ENCODE measurements at regions not wholly inside any gene's neighbourhood (a gene's known extent, or its start where the extent isn't known, plus 50 kb on each side); places are given as distances from the start of the nearest gene placed in this dataset.

GRCh38 chr18:38706373-38706772 is 1140.8 kb upstream of the CELF4 start:
- Histone ChIP-seq H3K27ac (no peak overlapping the region), H3K79me2 (ENCODE audit: insufficient read depth, low read depth) (no peaks in the 10 kb centered on the region), H4K20me1 (ENCODE audit: insufficient read depth) (no peaks in the 10 kb centered on the region), H2AFZ (ENCODE audit: low read depth) (no peak overlapping the region), H3K4me1 (ENCODE audit: low read depth, poor library complexity, severe bottlenecking) (no peaks in the 10 kb centered on the region), H3K4me3 (IDR thresholded peaks at IDR 0.05; ENCODE audit: insufficient read depth, low read depth, low read length) (no peak overlapping the region), H3K36me3 (ENCODE audit: insufficient read depth) (no peaks in the 10 kb centered on the region), H3K9ac (no peak overlapping the region), H3K27me3 (ENCODE audit: insufficient read depth, low read depth) (no peaks in the 10 kb centered on the region), H3K4me2 (no peak overlapping the region)
- no peak for TF ChIP-seq CTCF (conservative IDR thresholded peaks at IDR 0.05; ENCODE audit: low read depth, low read length)

GRCh38 chr18:38698088-38698487 is 1132.5 kb upstream of the CELF4 start:
- Histone ChIP-seq H3K4me1 (ENCODE audit: low read depth, poor library complexity, severe bottlenecking) (no peaks in the 10 kb centered on the region), H3K36me3 (ENCODE audit: insufficient read depth) (no peaks in the 10 kb centered on the region), H3K27me3 (ENCODE audit: insufficient read depth, low read depth) (no peaks in the 10 kb centered on the region), H3K9ac (no peak overlapping the region), H3K79me2 (ENCODE audit: insufficient read depth, low read depth) (no peaks in the 10 kb centered on the region), H3K4me2 (no peak overlapping the region), H2AFZ (ENCODE audit: low read depth) (no peak overlapping the region), H4K20me1 (ENCODE audit: insufficient read depth) (no peaks in the 10 kb centered on the region), H3K27ac (no peak overlapping the region), H3K4me3 (IDR thresholded peaks at IDR 0.05; ENCODE audit: insufficient read depth, low read depth, low read length) (no peak overlapping the region)
- no peak for TF ChIP-seq CTCF (conservative IDR thresholded peaks at IDR 0.05; ENCODE audit: low read depth, low read length)

- Histone ChIP-seq H3K4me3 (IDR thresholded peaks at IDR 0.05; ENCODE audit: insufficient read depth, low read depth, low read length) (no peak overlapping the region), H3K9ac (no peak overlapping the region), H3K27ac (no peak overlapping the region), H3K36me3 (ENCODE audit: insufficient read depth) (no peaks in the 10 kb centered on the region), H4K20me1 (ENCODE audit: insufficient read depth) (no peaks in the 10 kb centered on the region), H3K4me2 (no peak overlapping the region), H3K79me2 (ENCODE audit: insufficient read depth, low read depth) (no peaks in the 10 kb centered on the region), H3K27me3 (ENCODE audit: insufficient read depth, low read depth) (no peaks in the 10 kb centered on the region), H3K4me1 (ENCODE audit: low read depth, poor library complexity, severe bottlenecking) (no peaks in the 10 kb centered on the region), H2AFZ (ENCODE audit: low read depth) (no peak overlapping the region)
- TF ChIP-seq CTCF (conservative IDR thresholded peaks at IDR 0.05; ENCODE audit: low read depth, low read length), result no peak
Measured at GRCh38 chr18:38695559-38696280, 1130.1 kb upstream of the CELF4 start.

GRCh38 chr18:38693104-38693503 is 1127.5 kb upstream of the CELF4 start:
- no peak for TF ChIP-seq CTCF (conservative IDR thresholded peaks at IDR 0.05; ENCODE audit: low read depth, low read length)
- Histone ChIP-seq H4K20me1 (ENCODE audit: insufficient read depth) (no peaks in the 10 kb centered on the region), H2AFZ (ENCODE audit: low read depth) (no peak overlapping the region), H3K27me3 (ENCODE audit: insufficient read depth, low read depth) (no peaks in the 10 kb centered on the region), H3K79me2 (ENCODE audit: insufficient read depth, low read depth) (no peaks in the 10 kb centered on the region), H3K9ac (no peak overlapping the region), H3K36me3 (ENCODE audit: insufficient read depth) (no peaks in the 10 kb centered on the region), H3K4me1 (ENCODE audit: low read depth, poor library complexity, severe bottlenecking) (no peaks in the 10 kb centered on the region), H3K27ac (no peak overlapping the region), H3K4me3 (IDR thresholded peaks at IDR 0.05; ENCODE audit: insufficient read depth, low read depth, low read length) (no peak overlapping the region), H3K4me2 (no peak overlapping the region)
